Fibroblast of villous mesenchyme (primary cell): ENCODE measurements at regions not wholly inside any gene's neighbourhood (a gene's known extent, or its start where the extent isn't known, plus 50 kb on each side); places are given as distances from the start of the nearest gene placed in this dataset.

Source experiments
- DNase-seq: peaks from one replicate; pipeline ENCODE4 v3.0.0-alpha.2; 2010; ENCODE audit warnings: low read depth
- H3K4me3 ChIP-seq: 2 replicates; pipeline ENCODE4 v1.5.1; 2011; ENCODE audit warnings: low read depth, mild to moderate bottlenecking, low read length
- CTCF ChIP-seq: IDR thresholded peaks from 2 replicates; pipeline ENCODE4 v1.5.1; 2012; ENCODE audit warnings: low read depth, mild to moderate bottlenecking, low read length; ENCODE audit not compliant: insufficient read depth

GRCh38 chr1:235013512-235013911, 115.1 kb downstream of the TOMM20 start:
- no peak overlapping the region for H3K4me3 ChIP-seq
- no peak for DNase-seq
- no peak for TF ChIP-seq CTCF

DNA sequence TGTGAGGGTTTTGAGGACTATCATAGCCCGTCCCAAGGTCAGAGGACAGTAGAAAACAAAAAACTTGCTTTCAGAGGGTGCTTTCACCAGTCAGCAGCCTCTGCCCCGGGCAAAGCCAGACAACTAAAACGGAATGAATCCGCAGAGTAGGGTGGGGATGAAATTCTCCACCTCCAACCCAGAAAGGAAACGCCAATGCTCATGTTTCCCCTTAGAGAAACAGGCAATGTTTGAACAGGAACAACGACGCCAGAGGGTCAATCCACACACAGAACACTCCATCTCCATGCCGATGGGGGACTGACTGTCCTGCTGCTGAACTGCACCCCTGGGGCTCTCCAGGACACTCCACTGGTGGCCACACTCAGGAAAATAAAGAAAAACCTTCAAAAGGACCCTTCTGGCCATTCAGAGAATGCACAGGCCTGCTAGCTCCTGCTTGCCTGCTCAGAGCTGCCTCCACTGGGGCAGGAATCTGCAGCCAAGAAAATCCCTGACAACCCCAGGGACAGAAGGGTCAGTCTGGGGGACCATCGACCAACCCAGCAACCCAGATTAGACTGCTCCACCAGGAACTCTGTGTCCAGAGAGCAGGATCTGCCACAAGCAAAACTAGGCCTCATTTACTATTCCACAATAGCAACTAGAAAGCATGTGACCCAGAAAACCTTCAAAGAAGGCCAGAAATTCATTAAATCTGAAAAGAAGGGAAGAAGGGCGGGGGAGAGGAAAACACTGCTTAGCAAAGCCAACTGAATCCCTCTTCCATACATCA, 116.0 kb downstream of the TOMM20 start:
- TF ChIP-seq CTCF: no peak
- DNase-seq: no peak

DNA sequence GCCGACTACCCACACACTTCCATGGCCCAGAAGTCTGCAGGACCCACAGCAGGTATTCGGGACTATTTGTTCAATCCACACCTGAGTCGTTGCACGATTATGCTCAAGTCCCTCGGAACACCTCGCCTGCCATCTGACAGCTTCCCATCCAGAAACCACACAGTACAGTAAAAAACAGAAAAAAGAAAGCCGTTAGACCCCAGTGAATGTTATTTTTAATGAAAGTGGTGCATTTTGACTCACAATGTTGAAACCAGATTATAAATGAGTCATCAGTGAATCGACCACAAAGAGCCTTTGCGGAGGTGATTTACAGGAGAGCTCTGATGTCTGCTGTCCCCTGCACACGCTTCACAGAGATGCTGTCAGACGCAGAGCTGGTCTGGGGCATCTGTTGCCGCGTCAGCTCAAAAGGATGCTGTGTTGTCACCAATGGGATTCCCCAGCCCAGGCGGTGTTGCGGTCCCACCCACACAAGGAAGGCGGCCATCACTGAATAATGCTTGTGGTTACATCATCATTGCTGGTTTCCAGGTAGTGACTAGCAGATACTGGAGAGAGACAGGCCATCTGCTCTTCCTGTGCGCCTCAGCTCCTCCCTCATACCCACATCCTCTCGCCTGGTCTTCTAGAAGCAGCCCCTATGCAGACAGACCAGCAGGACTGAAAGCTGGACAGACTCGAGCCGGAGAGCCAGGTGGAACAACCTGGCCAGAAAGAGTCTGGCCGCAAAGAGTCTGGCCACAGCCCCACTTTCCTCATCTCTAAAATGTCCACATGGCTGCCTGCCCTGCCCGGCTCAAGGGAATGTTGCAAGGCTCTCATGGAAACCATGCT, 116.8 kb downstream of the TOMM20 start:
- H3K4me3 ChIP-seq: no peak overlapping the region
- peak; percentile 98 for DNase-seq
- no peak for TF ChIP-seq CTCF

More for the DNA sequence above, 116.0 kb downstream of the TOMM20 start:
- no peak overlapping the region for H3K4me3 ChIP-seq

DNA sequence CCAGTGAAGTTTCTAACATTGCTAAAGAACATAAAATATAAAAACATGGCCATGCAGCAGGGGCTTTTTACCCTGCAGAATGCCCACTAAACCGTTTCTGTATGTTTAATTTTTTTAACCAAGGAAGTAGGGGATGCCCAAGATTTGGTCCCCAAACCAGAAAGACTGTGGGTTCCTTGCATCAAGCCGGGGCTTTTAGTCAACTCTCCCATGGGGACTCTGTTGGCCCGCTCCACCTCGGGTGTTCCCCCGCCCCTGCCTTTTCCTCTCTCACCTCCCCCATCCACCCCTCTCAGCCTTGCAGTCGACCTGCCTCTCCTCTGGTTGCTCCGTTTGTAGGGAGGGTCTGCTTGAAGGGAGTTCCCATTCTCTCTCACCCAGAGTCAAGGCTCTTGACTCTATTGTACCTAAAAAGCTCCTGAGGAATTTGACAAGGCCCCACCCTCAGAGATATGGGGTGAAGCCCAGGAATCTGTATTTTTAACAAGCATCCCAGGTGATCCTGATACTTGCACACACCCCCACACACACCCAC, 117.5 kb downstream of the TOMM20 start:
- no peak for TF ChIP-seq CTCF
- DNase-seq: no peak

GRCh38 chr1:235009561-235010306, 118.9 kb downstream of the TOMM20 start:
- no peak overlapping the region for H3K4me3 ChIP-seq
- no peak for DNase-seq
- no peak for TF ChIP-seq CTCF

More for the DNA sequence above, 117.5 kb downstream of the TOMM20 start:
- no peak overlapping the region for H3K4me3 ChIP-seq

DNA sequence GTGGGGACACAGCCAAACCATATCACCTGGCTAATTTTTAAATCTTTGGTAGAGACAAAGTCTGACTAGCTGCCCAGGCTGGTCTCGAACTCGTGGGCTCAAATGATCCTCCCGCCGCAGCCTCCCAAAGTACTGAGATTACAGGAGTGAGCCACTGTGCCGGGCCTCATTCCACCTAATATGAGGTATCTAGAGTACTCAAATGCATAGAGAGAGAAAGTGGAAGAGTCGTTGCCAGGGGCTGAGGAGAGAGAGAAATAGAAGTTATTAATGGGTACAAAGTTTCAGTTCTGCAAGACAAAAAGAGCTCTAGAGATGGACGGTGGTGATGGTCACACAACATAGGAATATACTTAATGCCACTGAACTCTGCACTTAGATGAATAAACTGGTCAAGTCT, 119.6 kb downstream of the TOMM20 start:
- no peak overlapping the region for H3K4me3 ChIP-seq
- no peak for TF ChIP-seq CTCF
- DNase-seq: no peak
